GM19025 (cell line): ENCODE measurements at regions not wholly inside any gene's neighbourhood (a gene's known extent, or its start where the extent isn't known, plus 50 kb on each side); places are given as distances from the start of the nearest gene placed in this dataset.
A peak's percentile ranks its signal among the peaks of the same experiment; 100 is the strongest.

Source experiments
- ATAC-seq: cut with Tn5 transposase; IDR thresholded peaks from one replicate; pipeline ENCODE4 v1.9.1; 2021; ENCODE audit warnings: mild to moderate bottlenecking, low read depth, moderate library complexity; ENCODE audit not compliant: unreplicated experiment

DNA sequence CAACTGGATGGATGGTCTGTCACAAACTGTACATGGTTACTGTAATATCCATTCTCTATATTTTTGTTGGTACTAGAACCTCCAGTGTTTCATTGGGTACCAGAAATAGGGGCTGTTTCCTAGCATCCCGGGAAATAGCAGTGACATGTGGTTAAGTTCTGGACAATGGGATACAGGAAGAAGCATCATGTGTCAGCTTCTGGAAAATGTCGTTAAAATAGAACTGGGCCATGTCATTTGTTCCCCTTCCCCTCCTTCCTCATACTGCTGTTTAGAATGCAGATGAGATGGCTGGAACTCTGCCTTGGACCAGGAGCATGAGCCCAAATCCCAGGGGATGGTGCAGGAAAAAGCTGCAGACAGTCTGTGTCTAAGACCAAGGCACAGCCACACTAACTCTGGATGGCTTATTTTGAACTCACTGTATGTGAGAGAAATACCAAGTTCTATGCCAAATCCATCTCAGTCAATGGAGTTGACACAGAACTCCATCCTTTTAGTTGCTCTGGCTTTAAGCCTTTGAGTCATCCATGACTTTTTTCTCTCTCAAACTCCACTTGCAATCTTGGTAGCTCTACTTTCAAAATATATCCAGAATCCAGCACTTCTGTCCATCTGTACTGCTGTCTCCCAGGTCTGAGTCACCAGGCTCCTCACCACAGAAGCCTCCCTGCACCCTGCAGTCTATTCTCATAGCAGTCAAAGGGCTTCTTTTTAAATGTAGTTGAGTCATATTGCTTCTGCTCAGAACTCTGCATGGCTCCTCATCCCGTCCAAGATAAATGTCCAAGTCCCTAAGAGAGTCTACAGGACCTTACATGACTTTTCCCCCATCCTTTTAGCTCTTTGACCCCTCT is 184.2 kb downstream of the NSG2 start:
- ATAC-seq = no peak

DNA sequence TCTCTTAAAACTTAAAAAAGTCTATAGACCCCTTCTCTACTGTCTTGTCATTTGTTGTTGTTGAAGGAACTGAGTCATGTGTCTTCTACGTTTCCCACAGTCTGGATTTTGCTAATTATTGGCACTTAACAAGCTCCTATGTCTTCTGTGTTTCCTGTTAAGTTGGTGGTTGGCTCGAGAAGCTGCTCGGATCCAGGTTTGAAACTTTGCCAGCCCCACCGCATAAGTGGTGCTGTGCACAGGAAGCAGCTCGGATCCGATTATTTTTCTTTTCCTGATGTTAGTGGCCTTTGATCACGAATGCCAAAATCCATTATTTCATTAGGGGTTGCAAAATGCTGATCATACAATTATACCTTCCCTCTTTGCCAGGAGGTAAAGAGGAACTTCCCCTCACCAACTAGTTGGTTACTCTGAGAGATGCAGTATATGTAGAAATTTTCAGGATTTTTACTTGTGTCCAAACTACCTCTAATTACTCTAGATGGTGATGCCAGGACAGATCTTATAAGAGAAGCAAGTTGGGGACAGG is 186.5 kb downstream of the NSG2 start:
- ATAC-seq = no peak

DNA sequence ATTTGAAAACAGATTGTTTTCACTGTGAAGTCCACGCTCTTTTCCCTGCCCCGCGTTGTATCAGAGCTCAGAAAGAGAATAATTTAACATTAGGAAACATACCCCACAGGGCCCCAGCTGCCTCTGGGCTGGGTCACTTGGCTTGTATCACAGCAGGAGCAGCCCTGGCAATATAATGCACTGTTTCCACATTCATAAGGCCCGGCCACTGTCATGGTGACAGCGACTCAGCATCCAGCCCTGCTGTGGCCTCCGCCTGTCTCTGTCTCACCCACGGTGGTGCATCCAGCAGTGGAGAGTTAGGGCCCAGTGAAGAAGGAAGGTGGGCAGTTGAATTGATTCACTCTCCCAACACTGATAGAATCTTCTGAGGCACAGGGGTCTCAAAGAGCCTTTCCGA is 188.9 kb downstream of the NSG2 start:
- no peak for ATAC-seq

DNA sequence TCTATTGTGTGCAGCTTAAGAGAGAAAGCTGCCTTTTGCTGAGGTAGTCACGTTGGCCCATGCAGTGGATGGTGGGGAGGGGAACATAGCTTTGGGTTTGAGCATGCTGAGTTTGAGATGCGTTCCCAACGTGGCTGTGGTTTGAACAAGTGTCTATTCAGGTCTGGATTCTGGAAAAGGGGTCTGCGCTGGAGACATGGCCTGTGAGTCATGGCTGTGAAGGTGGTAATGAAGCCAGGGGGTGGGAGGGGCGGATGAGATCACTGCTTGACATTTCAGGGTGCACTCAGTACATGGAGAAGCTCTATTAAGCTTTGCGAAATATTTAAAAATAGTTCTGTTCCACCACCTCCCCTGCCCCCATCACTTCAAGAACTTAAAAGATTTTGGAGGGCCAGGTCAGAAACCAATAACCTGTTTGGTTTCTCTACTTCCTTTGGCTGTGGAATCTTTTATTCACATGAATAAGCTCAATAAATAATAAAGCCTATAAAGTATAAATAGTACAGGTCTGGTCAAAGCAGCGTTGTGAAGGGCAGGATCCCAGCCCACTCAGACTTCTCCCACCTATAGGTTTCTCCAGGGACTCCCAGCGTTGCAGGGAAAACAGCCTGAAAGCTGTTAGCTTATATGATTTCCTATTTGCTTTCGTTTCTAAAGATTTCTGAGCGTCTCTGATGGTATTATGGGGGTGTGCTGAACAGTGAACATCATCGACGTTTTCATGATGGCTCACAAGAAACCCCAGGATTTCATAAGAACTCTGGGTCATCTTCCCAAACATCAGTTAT is 189.9 kb downstream of the NSG2 start:
- ATAC-seq = no peak

DNA sequence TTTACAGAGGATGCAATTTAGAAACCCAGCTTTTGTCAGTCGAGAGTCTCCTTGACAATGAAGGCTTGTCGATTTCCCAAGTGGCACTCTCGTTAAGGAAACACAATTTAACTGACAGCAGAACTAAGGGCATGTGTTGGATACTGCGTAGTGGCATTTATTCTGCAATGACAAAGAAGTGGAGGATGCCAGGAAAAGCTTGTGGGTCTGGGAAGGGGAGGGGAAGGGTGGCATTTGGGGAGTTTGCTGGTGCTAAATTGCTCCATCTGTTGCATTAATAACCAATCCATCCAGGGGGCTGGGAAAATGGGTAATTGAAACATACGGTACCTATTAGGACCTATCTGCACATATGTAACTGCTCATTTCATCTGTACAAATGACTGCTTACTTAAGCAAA is 190.6 kb downstream of the NSG2 start:
- ATAC-seq = no peak

DNA sequence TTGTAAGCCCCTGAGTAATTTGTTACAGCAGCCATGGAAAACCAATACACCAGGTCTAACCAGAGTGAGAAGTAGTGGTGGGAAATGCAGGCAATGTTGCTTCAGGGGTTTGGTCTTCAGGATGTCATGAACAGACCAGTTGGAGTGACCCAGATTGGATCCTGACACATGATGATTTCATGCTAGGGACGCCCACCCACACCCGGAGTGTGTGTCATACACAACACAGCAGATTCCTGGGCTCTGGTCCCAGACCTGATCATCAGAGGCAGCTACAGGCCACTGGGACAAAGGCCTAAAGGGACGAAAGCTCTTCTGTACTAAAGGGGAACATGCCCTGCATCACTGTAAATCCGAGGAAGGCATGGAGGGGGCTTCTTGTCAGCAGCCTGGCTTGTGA is 194.2 kb downstream of the NSG2 start:
- no peak for ATAC-seq

DNA sequence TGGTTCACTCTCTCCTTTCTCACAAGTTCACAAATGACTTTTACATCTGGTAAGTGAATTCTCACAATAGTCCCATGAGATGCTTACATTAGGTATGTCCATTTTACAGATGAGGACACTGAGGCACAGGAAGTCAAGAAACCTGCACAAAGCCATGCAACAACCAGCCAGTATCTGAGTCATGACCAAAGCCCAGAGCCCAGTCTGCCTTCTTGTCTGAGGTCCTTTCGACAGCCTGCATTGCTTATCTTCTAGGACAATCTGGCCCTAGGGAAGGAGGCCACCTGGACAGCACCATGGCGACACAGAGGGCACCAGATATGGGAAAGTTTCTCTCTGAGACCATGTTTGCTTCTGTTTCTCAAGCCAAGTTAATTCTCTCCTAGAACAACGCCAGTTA is 197.1 kb downstream of the NSG2 start:
- ATAC-seq = no peak

DNA sequence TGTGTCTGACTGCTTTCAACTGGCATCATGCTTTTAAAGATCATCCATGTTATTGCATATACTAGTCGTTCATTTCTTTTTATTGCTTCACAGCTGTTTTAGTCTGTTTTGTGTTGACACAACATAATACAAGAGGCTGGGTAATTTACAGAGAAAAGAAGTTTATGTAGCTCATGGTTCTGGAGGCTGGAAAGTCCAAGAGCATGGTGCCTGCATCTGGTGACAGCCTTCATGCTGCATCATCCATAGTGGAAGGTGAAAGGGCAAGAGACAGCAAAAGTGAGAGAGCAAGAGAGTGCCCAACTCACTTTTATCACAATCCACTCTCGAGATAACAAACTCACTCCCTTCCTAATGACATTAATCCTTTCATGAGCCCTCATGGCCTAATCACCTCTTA is 198.4 kb downstream of the NSG2 start:
- no peak for ATAC-seq

DNA sequence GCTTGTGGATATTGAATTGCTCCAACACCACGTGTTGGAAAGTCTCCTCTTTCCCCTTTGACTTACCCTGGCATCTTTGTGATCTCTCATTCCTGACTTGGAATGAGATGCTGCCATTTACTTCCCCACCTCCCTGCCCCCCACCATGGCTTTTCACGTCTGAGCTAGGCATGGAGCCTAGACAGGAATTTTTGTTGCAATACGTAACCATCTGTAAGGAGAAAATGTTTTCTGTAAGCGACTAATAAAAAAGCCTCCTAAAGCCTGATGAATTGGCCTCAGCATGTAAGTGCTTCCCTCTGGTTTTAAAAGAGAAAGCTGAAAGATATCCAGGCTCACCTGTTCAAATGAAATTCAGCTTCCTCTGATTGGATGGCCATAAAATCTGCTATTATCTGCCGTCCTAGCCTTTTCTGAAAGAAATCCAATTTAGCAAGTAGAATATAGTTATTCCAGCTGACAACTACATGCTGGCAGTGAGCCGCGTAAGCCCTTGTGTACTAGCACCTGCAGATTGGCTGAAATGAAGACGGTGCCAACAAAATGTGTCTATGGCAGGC is 200.1 kb downstream of the NSG2 start:
- ATAC-seq = no peak

DNA sequence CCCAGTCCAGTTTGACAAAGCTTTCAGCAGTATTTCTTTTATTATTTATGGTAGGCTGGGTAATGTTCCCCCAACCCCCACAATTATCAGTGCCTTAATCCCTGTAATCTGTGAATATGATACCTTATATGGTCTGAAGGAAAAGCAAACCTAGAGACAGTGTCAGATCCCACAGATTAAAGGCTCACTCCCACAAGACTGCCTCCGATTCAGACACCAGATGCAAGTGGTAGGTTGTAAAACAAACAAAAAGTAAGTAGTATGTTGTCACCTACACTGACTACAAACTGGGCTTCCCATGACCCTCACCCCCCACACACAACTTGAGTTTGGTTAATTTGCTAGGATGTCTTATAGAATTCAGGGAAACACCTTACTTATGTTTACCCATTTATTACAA is 201.2 kb downstream of the NSG2 start:
- no peak for ATAC-seq

DNA sequence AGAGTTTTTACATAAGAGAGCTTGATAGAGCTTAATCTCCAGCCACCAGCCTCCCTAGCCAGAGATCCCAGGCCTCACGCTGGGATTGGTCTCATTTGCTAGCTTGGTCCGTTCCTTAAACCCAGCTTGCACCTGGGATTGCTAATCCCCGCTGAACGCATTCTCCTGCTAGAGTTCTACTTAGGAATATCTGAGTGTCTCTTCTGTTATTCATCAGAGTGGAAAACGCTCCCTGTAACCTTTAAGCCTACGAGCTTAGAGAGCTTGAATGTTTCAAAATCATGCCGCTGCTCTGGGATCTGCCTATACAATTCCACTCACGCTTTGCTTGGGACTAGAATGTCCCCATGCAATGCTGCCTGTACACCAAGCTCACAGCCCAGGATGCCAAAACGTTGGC is 201.8 kb downstream of the NSG2 start:
- ATAC-seq = no peak

DNA sequence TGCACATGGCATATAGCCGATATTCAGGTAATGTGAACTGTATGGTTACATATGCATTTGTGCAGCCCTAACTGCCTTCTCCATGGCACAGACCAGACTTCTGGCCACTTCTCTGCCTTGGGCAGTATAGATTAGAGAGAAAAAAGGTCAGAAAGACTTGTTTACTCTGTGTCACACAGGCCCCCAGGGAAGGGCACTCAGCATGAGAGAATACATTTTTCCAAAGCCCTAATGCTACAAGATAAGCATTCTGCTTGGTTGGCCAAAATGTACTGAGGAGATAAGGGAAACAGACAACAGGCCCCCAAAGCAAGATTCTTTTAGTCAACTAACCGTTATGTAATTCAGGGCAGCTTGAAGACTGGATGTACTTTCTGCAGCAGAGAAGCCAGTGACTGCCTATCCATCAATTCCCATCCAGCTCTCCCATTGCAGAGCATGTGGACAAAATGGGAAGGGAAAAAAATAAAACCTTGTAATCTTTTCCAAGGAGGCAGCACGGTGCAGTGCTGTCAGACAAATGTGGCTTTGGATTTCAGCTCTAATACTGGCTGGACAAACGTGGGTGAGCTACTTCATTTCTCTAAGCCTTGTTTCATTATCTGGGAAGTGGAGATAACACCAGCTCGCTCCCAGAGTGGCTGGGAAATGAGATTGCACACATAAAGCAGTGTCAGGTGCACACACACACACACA is 205.9 kb downstream of the NSG2 start:
- no peak for ATAC-seq

DNA sequence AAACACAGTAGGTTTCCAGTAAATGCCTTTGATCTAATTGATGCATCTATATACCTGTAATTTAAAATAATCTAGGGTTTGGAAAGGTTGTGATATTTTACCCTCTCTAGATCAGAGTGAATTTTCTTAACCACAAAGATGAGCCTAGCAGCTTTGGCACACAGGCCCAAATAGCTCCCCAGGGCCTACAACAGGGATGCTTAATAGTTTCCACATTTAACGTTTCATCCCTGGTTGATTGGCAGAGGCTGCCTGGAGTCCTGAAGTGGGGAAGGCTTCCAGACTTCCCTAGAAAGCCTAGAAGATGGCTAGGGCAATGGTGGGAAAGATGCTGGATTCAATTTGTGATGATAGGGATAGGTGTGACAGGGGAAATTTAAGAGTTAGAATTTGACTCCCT is 206.6 kb downstream of the NSG2 start:
- no peak for ATAC-seq

DNA sequence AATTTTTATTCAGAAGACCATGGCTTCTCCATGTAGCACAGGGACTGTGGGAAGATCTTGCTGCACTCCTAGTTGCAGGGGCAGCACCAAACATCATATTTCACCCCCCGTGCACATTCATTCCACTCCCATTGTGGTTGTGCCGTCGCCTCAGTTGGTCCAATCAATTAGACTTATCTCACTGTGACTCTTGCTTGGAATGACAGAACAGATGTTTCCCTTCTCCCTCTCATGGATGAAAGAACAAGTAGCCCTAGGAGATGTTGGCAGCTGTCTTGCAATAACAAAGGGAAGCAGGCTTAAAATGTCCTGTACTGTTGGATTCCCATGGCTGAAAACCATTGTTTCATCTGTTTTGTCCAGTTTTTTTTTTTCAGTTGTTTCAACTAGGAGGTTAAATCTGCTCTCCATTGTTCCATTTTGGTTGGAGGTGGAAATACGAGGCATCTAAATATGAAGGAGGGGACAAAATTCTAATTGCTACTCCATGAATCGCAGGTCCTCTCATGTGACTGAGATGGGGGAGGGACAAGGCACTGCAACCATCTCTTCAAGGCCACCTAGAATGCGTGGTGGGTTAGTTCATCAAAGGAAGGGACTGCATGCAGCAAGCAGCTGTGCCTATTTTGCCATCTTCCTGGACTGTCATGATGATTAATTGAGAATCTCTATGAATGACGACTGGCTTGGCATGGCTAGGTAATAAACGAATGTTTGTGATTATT is 214.4 kb downstream of the NSG2 start:
- ATAC-seq = no peak

DNA sequence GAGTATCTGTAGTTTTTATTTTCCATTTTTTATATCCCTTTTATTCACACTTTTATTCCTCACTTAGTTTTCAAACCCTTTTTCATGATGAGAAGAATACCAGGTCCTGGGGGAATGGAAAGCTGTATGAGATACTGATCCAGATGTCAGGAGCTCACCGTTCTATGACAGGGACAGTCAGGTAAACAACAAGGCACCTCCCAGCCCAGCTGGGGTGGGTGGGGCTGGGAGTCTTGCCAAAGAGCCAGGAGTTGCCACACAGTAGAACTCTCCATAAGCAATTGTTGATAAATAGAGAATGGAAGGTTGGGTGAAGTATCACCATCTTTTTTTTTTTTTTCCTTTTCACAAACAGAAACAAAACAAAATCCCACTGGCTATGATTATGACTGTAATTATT is 225.8 kb downstream of the NSG2 start:
- no peak for ATAC-seq

DNA sequence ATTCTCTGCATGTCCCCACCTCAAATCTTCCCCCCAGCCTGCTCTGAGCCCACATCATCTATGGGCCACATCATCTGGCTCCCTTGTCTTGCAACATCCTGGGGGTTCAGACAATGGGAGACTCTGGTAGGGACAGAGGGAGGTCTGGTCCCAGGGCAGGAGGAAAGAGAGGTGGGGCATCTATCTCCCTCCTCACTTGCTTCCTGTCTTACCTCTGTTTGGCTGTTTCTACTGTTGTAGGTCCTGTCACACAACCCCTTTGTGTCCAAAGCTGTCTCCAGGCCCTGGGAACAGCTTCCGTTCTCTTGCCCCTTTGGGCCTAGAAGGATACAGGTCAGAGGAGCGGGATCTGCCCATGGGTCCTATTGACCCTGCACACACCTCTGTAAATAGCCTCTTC is 227.2 kb downstream of the NSG2 start:
- peak; percentile 4 for ATAC-seq

DNA sequence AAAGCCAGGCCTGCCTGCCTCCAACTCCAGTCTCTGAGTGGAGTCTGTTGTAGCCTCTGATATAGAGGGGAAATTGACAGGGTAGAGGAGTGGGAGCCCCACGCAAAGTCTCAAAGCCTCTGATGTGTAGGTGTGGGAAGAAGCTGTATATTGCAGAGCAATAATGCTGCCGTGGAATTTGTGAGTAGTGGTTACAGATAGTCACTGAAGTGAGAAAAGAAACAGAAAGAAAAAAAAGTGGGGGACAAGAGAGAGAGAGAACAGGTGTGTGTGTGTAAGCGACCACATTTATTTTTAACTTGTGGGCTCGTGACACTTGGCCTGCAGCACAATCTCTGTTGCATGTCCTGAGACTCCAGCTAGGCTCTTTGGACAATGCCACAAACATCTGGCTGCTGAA is 227.8 kb downstream of the NSG2 start:
- peak; percentile 85 for ATAC-seq

DNA sequence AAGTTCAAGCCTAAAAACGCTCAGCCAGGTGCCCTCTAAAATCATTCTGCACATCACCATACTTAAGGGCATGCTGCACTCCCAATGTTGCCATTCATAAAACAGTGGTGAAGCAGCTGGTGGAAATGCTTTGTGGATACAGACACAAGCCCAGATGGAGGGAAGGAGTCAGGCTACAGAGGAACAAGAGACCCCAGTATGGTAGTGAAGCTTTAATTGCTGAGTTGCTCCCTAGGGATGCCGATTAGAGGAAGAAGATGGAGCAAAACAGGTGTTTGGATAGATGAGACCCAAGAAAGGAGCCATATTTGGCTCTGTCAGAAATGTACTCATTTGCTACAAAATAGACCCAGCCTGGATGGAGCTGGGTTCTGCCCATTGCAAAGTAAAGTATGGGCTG is 230.5 kb downstream of the NSG2 start:
- ATAC-seq = no peak

DNA sequence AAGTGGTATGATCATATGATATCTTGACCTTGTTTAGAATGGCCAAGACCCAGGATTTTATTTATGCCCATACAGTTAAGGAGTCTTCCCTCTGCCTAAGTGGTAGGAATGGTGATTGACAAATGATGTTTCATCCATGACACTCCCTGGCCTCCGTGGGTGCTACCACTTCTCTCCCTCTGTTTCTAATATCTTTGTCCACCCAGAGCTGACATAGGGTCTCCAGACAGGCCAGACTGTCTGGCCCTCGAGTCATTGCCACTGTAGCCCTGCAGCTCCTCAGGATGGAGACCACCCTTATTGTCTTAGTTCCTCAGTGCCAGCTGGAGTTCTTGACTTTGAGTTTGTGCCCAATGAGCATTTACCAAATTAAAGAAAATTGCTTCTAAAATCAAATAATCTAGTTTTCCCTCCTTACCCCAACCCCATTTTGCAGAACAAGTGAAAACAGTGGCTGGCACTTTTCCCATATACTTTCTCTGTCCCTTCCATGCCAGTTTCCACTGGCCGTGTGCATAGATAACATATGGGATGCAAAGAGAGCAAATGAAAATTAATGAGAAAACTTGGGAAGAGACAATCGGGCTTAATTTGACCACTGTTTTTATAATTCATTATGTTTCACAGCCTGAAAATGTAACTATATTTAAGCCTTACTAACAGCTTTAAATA is 235.7 kb downstream of the NSG2 start:
- ATAC-seq = no peak

DNA sequence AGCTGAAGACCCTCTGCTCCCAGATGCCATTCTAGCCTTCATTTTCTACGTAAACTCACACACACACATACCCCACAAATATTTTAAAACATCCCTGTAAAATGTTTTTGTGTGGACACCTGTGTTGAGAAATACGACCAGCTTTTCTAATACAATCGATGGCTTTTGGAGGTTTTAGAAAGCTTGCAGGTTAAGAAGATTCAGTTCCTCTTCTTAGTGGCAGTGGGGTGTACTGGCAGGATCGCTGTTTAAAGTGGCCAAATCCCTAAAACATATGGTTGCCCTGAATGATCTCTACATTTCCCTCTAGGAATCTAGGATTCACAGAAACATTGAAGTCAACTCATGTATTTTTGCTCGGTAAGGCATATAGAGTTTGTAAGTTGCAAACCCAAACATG is 236.3 kb downstream of the NSG2 start:
- ATAC-seq = no peak
